HG03025 (cell line): ENCODE measurements at regions not wholly inside any gene's neighbourhood (a gene's known extent, or its start where the extent isn't known, plus 50 kb on each side); places are given as distances from the start of the nearest gene placed in this dataset.

Experiments used
- ATAC-seq: cut with Tn5 transposase; IDR thresholded peaks from one replicate; pipeline ENCODE4 v1.9.1; 2021; ENCODE audit warnings: mild to moderate bottlenecking, moderate library complexity; ENCODE audit not compliant: unreplicated experiment, low FRiP score

- ATAC-seq: no peak
These were observed 1636.9 kb upstream of the ACVR2A start for GRCh38 chr2:146207901-146208300.

GRCh38 chr2:146207417-146207816 is 1637.4 kb upstream of the ACVR2A start:
- ATAC-seq: no peak

DNA sequence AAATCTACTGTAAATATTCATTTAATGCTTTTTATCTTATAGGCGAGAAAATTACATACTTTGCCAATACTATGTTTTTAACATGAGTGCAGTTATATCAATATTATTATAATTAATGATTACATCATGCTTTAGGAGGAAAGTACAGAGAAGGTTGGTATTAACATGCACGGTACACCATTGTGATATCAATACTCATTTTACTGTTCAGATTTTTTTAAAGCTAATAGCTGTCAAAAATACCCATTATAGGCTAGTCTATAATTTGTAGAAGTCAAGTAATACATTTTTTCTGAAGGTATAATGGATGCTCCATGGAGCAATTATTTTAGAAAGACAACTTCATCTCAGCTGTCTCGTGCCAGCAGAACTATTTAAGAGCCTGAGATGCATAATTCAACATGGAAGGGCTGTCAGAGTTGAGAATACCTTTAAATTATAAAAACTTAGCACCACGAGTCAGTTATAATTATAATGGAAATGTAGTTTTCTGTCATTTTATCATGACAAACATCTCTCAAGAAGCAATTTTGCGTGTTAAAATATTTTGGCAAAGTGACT is 1641.7 kb upstream of the ACVR2A start:
- no peak for ATAC-seq

GRCh38 chr2:146193619-146194018 is 1651.2 kb upstream of the ACVR2A start:
- no peak for ATAC-seq

- no peak for ATAC-seq
These were observed 1655.3 kb upstream of the ACVR2A start for GRCh38 chr2:146189541-146189940.

- ATAC-seq: no peak
These were observed 1654.0 kb upstream of the ZEB2 start for GRCh38 chr2:146173934-146174333.

DNA sequence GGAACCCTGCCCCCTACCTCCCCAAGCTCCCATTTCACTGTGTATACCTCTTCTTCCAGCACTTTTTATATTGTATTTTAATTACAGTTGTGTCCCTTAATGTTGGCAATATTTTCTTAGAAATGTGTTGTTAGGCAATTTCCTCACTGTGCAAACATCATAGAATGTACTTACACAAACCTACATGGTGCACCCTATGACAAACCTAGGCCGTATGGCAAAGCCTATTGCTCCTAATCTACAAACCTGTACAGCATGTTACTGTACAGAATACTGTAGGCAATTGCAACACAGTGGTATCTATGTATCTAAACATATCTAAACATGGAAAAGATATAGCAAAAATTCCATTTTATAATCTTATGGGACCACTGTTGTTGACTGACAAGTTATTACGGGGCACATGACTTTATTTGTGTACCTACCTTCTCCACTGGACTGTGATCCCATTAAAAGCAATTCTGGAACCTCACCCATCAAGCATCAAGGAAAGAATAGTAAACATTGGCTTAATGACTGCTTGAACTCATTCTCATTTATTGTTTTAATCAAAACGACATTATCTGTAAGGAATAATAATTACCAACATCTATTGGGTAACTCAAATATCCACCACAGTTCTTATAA is 1641.5 kb upstream of the ZEB2 start:
- ATAC-seq: no peak

DNA sequence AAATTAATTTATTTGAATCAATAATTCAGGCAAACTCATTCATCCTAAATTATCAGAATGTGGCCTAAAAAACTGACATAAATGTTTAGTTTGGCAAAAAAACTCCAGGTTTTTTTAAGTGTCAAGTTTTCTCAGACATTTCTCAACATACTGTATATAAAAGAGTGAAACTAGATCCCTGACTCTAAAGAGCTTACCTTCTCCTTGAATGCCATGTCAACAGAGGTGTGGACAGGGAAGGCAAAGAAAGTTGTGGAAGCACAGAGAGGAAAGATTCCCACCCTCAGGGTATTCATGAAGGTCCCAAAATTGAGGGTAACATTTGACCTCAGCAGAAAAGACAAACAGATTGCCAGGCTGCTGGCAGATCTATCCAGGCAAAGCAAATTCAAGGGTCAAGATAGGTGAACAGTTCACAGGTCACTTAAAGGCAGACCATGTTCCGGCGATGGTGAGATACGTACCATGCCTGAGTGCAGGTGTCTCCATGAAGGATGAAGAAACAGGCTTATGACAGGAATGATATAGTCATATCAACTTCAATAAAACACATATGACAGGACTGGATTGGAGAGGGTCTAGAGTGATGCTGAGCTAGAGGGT is 1638.3 kb upstream of the ZEB2 start:
- no peak for ATAC-seq

DNA sequence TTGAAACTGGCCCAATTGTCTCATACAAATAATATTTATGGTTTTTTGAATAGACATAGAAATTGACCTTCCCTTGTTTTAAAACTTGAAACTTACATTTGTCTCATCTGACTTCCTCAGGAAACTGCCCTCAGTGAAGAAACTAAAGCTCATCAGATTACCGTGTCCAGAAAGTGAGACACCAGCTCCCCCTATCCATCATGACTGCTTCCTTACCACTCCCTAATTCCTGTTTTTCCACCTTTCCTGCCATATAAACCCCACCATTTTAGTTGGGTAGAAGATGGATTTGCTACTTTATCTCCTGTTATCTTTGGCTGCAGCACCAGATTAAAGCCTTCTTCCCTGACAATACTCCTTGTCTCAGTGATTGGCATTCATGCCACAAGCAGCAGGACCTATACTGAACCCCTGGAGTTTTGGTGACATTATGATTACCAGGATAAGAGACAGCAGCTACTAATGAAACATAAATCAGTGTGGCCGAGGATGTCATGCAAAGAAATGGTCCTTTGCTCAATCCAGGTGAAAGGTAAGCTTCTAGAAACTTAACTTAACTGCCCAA is 1627.6 kb upstream of the ZEB2 start:
- ATAC-seq: no peak

GRCh38 chr2:146143971-146144370 is 1624.1 kb upstream of the ZEB2 start:
- ATAC-seq: no peak

GRCh38 chr2:146138820-146139219 is 1618.9 kb upstream of the ZEB2 start:
- ATAC-seq: no peak

DNA sequence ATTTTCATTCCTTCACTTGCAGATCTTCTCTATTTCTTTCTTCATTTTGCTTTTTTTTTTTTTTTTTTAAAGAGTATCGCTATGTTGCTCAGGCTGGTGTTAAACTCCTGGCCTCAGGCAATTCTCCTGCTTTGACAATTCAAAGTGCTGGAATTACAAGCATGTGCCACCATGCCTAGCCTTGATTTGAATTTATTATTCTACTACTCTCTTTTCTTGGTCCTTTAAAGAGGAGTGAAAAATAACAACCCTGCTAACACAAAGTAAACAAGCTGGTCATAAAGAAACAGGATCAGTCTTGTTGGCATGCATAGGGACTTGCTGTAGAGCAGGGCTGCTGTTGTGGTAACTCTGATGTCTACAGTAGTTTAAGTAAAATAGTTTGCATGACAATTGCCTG is 1615.3 kb upstream of the ZEB2 start:
- ATAC-seq: no peak

DNA sequence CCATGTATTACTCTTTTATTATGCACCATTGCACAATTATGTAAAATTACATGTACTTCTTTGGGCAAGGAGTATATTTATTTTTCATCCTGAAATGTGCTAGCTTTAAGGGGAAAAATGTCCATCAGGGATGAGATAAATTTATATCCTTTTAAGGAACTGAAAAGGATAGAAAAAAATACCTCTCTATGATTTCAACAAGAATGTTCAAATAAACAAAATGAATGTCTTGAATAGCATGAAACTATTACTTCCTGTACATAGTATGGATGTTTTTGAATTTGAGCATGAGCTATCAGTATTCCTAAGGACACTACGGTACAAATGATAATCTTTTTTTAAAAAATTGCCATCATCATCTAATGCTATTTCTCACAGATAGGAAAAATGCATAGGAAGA is 1611.9 kb upstream of the ZEB2 start:
- ATAC-seq: no peak

DNA sequence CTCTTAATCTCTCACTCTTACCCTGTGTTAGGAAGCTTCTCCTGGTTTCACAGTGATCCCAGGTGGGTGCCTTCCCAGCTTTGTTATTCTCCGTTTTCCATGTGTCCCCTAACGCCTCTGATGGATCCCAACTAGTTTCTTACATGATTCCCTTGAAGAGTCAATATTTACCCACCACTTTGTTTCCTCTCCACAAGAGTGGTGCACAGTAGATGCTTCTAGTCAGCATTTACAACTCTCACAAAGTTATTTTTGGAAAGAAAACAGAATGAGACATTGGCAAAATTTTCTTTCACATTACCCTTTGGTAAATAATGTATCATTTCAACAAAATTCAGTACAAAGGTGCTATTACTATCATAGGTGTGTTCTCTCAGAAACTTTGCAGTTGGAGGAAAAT is 1611.1 kb upstream of the ZEB2 start:
- ATAC-seq: no peak

DNA sequence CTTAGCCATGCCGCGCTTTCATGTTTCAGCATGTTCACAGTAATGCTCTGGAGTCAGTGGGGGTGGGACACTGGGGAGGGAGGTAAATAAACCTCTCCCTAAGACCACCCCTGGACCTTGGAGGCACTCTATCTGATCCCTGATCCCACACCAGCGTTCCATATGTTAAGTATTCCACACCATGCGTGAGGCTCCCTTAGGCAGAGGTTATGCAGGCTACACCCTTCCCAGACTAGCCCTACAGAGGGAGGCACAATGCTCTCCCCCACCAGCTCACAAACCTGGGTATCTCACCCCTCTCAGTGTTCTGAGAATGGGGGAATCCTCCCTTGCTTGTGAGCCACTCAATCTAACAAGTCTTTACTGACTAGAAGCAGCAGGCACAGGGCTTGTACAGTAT is 1610.4 kb upstream of the ZEB2 start:
- ATAC-seq: no peak

DNA sequence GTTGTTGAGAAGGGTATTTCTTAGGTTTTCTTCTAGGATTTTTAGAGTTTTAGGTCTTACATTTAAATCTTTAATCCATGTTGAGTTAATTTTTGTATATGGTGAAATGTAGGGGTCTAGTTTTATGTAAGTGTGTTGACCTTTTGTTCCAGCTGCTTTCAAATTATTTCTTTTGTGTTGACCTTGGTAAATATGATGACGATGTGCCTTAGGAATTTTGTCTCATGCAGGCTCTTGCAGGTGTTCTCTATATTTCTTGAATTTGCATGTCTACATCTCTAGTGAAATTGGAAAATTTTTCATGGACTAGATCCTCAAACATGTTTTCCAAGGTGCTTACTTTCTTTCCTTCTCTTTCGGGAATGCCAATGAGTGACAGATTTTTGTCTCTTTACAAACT is 1609.3 kb upstream of the ZEB2 start:
- ATAC-seq: no peak

GRCh38 chr2:146128216-146128615 is 1608.3 kb upstream of the ZEB2 start:
- ATAC-seq: no peak

DNA sequence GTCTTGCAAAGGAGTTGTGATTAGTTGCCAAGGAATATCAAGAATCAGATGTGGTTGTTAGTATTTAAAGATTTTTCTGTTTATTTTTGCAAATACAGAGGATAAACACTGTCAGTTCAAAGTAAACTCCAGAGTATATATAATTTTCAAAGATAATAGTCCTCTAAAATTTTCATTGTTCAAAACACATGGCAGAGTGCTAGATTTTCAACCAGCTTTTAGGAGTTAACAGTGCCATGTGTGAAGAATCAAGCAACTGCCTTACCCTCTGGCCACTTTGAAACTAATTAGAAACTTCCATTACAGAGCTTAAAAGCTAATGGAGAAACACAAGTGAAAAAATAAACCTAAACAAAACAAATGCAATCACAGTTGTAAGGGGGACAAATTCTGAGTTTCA is 1605.6 kb upstream of the ZEB2 start:
- ATAC-seq: no peak

DNA sequence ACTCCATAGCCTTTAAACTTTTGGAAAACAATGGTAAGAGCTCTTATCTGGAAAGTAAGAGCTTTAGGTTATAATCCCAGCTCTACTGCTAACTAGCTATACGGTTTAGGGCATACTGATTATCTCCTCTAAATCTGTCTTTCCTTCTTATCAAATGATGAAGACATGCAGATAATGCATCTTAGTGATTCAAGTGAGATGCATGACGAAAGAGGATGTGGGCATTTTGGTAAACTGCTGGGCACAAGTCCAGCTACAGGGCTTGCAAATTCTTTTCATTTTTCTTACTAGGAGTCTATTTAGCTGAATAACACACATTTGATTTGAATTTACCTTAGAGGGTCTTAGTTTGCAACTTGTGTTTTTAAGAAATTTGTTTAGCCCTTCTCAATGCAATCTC is 1604.8 kb upstream of the ZEB2 start:
- ATAC-seq: no peak

DNA sequence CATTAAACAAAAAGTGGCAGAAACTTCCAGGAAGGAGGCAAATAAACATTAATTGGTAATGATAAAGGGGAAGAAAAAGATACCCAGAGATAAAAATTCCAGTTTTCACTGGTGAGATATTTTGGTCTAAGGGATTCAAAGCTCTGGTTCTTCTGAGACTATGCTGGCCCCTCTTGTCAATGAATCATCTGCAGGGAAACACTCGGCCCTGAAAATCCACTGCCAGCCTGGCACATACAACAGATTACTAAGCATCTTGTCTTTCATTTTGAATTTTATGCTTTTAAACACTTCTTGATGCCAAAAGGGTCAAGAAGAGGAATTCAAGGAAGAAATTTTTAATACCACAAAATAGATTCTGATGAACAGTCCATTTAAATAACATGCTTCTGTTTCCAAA is 1603.8 kb upstream of the ZEB2 start:
- no peak for ATAC-seq

DNA sequence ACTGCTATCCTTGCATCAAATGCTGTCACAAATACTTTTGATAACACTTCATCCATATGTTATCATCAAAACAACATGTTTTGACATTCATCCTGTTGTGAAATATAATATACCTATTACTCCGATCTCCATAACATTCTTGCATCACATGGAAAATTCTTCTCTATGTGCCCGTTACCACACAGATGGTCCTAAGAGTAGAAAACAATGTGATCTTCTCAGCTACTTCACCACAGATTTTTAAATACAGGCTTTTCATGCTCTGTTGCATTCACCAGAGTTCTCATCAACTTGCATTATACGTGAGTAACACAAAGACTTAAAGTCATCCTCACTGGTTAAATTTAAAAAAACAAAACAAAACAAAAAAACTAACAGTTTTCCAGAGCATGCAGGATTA is 1603.3 kb upstream of the ZEB2 start:
- no peak for ATAC-seq

DNA sequence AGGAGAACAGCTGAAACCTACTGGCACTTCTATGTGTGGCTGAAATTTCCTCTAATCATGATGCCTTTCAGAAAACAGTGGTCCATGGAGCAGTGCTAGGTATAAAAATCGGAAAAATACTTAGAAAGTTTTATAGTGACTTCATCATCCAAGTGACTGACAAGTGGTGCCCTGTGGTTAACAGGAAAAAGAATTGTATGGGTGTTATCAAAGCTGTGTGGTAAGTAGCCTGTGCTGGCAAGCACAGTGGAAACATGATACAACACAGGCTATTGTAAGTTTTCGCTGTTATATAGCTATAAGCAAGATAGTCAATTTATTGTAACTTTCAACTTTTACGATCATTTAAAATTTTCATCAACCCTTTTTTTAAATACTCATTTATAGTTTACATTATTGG is 1599.7 kb upstream of the ZEB2 start:
- ATAC-seq: no peak
